Ovary (tissue), 3 donors: ENCODE measurements at regions not wholly inside any gene's neighbourhood (a gene's known extent, or its start where the extent isn't known, plus 50 kb on each side); places are given as distances from the start of the nearest gene placed in this dataset.

ENCODE experiments used
- CTCF ChIP-seq, 3 donors: fragments of 450-650 bp in 2 of 3; fragments of 200-600 bp in 1 of 3; IDR thresholded peaks; one replicate each; pipeline versions ENCODE4 v1.5.1 to v1.8.0; 2016 to 2022; ENCODE audit warnings: antibody characterized with exemption in 3 of 3, mild to moderate bottlenecking in 1 of 3
- POLR2A ChIP-seq: fragments of 450-650 bp; IDR thresholded peaks from one replicate; pipeline ENCODE4 v1.6.1; 2017; ENCODE audit warnings: antibody characterized with exemption, mild to moderate bottlenecking, moderate library complexity
- donor health status: DM: no; HTN: no; CAD: no.

GRCh38 chr3:106336619-106337018, 467.8 kb upstream of the CBLB start:
- TF ChIP-seq CTCF (IDR thresholded peaks at IDR 0.05) (no peak), POLR2A (no peak)
